ENCODE measurements at regions not wholly inside any gene's neighbourhood (a gene's known extent, or its start where the extent isn't known, plus 50 kb on each side); places are given as distances from the start of the nearest gene placed in this dataset.

DNA sequence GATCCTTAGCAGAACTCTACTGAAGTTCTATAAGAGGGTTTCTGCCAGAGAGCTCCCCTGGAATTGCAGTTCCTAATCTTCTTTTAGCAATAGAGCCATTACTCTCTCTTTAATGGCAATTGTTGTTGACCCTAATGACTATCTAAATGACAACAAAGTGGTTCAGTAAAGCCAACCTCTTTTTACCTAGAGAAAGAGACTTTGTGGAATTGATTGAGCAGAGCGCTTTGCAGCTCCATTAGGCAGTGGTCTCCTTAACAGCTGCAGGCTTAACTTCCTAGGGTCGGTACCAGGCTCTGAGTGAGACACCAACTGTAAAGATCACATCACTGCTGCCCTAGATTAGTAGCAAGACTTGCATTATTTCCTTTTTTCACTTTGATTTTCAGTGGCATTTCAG, 1472.9 kb upstream of the TENM3 start:
- no peak overlapping the region for H3K4me3 ChIP-seq (ENCODE audit: low read depth, low read length)
- TF ChIP-seq, protein P1, sequence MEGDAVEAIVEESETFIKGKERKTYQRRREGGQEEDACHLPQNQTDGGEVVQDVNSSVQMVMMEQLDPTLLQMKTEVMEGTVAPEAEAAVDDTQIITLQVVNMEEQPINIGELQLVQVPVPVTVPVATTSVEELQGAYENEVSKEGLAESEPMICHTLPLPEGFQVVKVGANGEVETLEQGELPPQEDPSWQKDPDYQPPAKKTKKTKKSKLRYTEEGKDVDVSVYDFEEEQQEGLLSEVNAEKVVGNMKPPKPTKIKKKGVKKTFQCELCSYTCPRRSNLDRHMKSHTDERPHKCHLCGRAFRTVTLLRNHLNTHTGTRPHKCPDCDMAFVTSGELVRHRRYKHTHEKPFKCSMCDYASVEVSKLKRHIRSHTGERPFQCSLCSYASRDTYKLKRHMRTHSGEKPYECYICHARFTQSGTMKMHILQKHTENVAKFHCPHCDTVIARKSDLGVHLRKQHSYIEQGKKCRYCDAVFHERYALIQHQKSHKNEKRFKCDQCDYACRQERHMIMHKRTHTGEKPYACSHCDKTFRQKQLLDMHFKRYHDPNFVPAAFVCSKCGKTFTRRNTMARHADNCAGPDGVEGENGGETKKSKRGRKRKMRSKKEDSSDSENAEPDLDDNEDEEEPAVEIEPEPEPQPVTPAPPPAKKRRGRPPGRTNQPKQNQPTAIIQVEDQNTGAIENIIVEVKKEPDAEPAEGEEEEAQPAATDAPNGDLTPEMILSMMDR (IDR thresholded peaks at IDR 0.05; ENCODE audit: insufficient read depth, low read length) = no peak
- no peak for DNase-seq (ENCODE audit: low read depth)

DNA sequence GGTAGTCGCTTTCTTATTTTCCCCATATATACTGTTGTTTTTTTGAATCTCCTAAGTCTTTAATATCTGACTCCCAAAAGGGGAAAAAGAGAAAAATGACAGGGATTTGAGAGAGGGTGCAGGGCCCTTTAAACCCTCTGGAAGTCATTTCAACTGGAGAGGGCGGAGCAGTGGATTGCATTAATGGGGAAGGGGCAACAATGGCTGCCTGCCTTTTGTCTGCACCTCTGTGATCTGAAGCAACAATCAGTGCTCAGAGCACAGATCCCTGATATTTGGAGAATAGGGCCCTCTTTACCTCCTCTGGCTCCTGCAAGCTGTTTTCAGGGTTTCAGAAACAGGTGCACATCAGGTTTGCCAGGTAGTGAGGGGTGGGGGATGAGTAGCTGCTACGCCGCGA, 1458.3 kb upstream of the TENM3 start:
- no peak overlapping the region for H3K4me3 ChIP-seq (ENCODE audit: low read depth, low read length)
- DNase-seq (ENCODE audit: low read depth) = no peak

DNA sequence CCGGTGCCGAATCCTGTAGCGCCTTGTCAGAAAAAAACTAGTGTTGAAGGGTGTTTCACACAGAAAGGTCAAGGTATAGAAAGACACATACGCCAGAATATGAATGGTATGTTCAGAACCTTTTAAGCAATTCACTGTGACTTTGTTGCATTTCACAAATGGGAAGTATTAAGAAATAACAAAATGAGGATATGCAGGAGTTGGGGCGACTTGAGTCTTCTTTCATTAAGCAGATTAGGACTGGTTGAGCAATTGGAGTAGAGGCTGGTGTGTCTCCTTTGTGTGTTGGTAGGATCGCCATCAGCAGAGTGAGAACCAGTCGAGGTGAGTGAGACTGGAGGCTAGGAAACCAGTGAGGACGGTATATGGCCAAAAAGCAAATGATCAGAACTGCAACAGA, 1454.5 kb upstream of the TENM3 start:
- H3K4me3 ChIP-seq (ENCODE audit: low read depth, low read length) = no peak overlapping the region
- DNase-seq (ENCODE audit: low read depth) = no peak
- TF ChIP-seq, protein P1 (IDR thresholded peaks at IDR 0.05; ENCODE audit: insufficient read depth, low read length) = no peak

More for the DNA sequence above, 1458.3 kb upstream of the TENM3 start:
- TF ChIP-seq, protein P1 (IDR thresholded peaks at IDR 0.05; ENCODE audit: insufficient read depth, low read length) = no peak

DNA sequence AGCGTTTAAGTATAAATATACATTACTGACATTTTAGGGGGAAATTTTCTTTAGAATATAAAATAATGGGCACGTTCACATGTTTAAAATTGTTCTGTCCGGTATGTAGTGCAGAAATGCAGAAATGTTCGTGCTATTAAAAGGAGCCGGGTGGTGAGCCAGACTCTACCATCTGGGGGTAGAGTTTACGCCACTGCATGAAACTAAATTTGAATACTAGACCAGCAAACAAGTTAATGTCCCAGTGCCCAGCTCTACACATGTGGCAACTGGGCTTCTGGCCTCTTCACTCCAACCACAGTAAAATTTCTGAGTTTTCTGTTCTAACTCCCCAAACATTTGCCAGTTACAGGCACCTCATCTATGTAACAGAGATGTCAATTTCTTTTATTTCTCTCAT, 1453.3 kb upstream of the TENM3 start:
- TF ChIP-seq, protein P1 (IDR thresholded peaks at IDR 0.05; ENCODE audit: insufficient read depth, low read length) = no peak
- DNase-seq (ENCODE audit: low read depth) = no peak
- H3K4me3 ChIP-seq (ENCODE audit: low read depth, low read length) = no peak overlapping the region

DNA sequence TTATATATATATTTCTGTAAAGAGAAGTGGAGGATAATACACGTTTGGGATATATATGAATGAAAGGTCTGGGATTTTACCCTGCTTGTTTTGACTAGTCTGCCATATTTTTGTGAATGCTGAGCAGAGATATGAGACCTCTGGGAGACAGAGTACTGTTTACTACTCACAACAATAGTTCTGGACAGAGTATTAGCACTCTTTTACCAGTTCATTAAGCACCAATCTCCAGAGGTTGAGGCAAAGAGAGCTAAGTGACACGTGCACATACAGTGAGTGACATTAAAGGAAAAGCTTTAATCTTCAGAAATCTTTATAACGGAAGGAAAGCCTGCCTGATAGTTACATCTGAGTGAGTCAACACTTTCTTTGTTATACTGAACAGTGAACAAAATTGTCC, 1452.7 kb upstream of the TENM3 start:
- no peak overlapping the region for H3K4me3 ChIP-seq (ENCODE audit: low read depth, low read length)
- TF ChIP-seq, protein P1 (IDR thresholded peaks at IDR 0.05; ENCODE audit: insufficient read depth, low read length) = no peak
- no peak for DNase-seq (ENCODE audit: low read depth)

DNA sequence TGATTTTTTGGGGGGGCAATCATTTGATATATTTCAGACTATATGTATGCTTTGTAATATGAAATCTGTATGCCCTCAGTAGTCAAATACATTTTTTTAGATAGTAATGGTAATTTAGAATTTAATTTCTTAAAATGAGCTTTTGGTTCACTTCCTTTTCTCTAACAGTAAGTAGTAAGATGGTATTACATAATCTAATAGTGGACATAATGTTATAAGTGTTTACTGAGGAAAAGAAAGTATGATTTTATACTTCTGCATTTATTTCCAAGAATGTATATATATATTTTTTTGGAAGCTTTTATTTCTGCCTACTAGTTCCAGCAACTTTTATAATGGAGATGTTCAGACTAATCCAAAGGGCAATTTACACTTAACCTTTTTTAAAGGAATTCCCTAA, 1450.7 kb upstream of the TENM3 start:
- no peak for DNase-seq (ENCODE audit: low read depth)
- TF ChIP-seq, protein P1 (IDR thresholded peaks at IDR 0.05; ENCODE audit: insufficient read depth, low read length) = no peak
- H3K4me3 ChIP-seq (ENCODE audit: low read depth, low read length) = no peak overlapping the region

DNA sequence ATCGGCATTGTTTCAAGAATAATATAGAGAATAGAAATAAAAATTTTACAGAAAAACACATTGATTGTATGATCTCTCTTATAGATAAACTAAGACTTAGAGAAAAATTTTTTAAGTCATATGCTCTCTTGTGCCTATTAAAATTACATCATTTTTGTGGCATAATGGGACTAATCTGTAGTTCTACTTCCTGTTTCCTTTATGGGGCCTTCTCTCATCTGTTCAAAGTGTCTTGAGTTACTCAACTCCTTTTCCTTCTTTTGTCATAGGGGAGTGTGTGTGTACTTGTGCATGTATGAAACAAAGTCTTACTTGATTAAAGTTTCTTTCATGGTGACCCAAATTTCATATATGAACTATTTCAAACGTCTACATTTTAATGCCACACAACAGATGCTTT, 1448.9 kb upstream of the TENM3 start:
- TF ChIP-seq, protein P1 (IDR thresholded peaks at IDR 0.05; ENCODE audit: insufficient read depth, low read length) = no peak
- DNase-seq (ENCODE audit: low read depth) = no peak
- no peak overlapping the region for H3K4me3 ChIP-seq (ENCODE audit: low read depth, low read length)
